Mammary epithelial cell (primary cell): ENCODE measurements at regions not wholly inside any gene's neighbourhood (a gene's known extent, or its start where the extent isn't known, plus 50 kb on each side); places are given as distances from the start of the nearest gene placed in this dataset.
"Not testable (repeated sequence)": the region's sequence is repeated elsewhere in the genome, so short reads cannot be mapped to it uniquely, and the experiment has no call there.

Experiments
- CTCF ChIP-seq, 2 donors: IDR thresholded peaks in 1 of 2; conservative IDR thresholded peaks in 1 of 2; 2 replicates each; pipeline ENCODE4 v1.5.1; 2011 to 2012; ENCODE audit warnings: inconsistent platforms in 2 of 2, low read length in 2 of 2, mild to moderate bottlenecking in 2 of 2, control low read depth in 1 of 2, low read depth in 1 of 2; ENCODE audit not compliant: insufficient read depth in 1 of 2; ENCODE audit errors: extremely low read depth in 1 of 2
- EZH2 ChIP-seq: IDR thresholded peaks from 2 replicates; pipeline ENCODE4 v1.6.1; 2012; ENCODE audit warnings: low read length, inconsistent platforms, borderline replicate concordance

- TF ChIP-seq CTCF (conservative IDR thresholded peaks at IDR 0.05 in 1 of 2, IDR thresholded peaks at IDR 0.05 in 1 of 2; ENCODE audit: extremely low read depth in 1 of 2, insufficient read depth in 1 of 2, low read depth in 1 of 2, low read length in 2 of 2); EZH2: not testable (repeated sequence)
Observed at GRCh38 chr1:30206631-30207030, 516.8 kb downstream of the MATN1 start.
